Choroid plexus epithelial cell (primary cell): ENCODE measurements at regions not wholly inside any gene's neighbourhood (a gene's known extent, or its start where the extent isn't known, plus 50 kb on each side); places are given as distances from the start of the nearest gene placed in this dataset.

Experiments used
- DNase-seq: peaks from one replicate; pipeline ENCODE4 v3.0.0-alpha.2; 2010; ENCODE audit warnings: low read depth
- H3K4me3 ChIP-seq: 2 replicates; pipeline ENCODE4 v1.5.1; 2011; ENCODE audit warnings: low read depth, mild to moderate bottlenecking, control low read depth, low read length, moderate library complexity
- TF ChIP-seq, protein P1 (sequence below): conservative IDR thresholded peaks from 2 replicates; pipeline ENCODE4 v1.5.1; 2011; ENCODE audit warnings: low read depth, mild to moderate bottlenecking, control low read depth, inconsistent platforms, low read length, moderate library complexity

- DNase-seq: no peak
These were observed 86.2 kb downstream of the TSPAN8 start for GRCh38 chr12:71071536-71072097.

DNA sequence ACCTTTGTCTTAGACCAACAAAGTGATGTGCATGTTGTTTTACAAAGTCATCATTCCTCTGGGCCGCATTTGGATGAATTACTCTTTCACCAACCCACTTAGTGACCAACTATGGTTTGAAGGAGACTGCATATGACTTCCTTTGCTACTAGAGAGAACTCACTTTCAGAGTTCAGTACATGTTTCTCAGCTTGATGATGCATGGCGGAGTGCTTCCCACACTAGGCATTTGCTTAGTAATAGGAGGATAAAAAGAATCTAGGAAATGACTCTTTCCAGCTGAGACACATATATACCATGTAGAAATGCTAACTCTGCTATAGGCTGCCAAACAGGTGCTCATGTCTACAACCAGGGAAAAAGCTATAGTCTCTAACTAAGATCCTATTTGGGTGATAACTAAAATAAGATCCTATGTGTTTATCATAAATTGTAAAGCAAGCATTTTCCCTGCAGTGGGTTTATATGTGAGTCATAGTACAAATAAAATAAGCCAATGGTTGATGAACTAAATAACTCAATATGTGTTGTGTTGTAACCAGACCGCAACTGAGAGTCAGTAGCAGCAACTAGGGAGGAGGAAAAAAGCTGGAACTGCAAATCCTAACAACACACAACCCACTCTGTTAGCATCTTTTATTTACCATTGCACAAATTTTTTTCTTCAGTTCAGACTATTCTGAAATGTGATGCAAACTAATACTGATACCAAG lies 87.2 kb downstream of the TSPAN8 start:
- TF ChIP-seq, protein P1, sequence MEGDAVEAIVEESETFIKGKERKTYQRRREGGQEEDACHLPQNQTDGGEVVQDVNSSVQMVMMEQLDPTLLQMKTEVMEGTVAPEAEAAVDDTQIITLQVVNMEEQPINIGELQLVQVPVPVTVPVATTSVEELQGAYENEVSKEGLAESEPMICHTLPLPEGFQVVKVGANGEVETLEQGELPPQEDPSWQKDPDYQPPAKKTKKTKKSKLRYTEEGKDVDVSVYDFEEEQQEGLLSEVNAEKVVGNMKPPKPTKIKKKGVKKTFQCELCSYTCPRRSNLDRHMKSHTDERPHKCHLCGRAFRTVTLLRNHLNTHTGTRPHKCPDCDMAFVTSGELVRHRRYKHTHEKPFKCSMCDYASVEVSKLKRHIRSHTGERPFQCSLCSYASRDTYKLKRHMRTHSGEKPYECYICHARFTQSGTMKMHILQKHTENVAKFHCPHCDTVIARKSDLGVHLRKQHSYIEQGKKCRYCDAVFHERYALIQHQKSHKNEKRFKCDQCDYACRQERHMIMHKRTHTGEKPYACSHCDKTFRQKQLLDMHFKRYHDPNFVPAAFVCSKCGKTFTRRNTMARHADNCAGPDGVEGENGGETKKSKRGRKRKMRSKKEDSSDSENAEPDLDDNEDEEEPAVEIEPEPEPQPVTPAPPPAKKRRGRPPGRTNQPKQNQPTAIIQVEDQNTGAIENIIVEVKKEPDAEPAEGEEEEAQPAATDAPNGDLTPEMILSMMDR: no peak
- DNase-seq: no peak
- no peak overlapping the region for H3K4me3 ChIP-seq

More at GRCh38 chr12:71071536-71072097, 86.2 kb downstream of the TSPAN8 start:
- no peak overlapping the region for H3K4me3 ChIP-seq
- TF ChIP-seq, protein P1: no peak

GRCh38 chr12:71069311-71069710 lies 88.5 kb downstream of the TSPAN8 start:
- H3K4me3 ChIP-seq: no peak overlapping the region
- DNase-seq: no peak

DNA sequence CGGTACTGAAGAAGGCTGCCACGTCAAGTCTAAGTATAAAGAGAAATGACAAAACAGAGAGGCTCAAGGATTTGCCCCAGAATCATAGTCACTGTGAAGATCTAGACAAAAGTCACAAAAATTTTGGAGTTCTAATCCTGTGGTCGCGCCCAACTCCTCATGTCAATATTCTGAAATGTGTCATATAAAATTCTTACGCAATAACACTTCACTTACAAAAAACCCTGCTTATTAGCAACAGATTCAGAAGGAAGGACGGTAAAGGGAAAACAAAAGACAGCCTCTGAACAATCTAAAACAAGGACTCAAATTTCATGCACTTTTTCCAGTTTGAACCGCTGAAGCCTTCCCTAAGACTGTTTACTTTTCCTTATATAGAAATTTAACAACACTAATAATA lies 94.7 kb downstream of the TSPAN8 start:
- TF ChIP-seq, protein P1: no peak
- DNase-seq: no peak
- no peak overlapping the region for H3K4me3 ChIP-seq

More at GRCh38 chr12:71069311-71069710, 88.5 kb downstream of the TSPAN8 start:
- TF ChIP-seq, protein P1: no peak

GRCh38 chr12:71061451-71061850 lies 96.3 kb downstream of the TSPAN8 start:
- H3K4me3 ChIP-seq: no peak overlapping the region
- TF ChIP-seq, protein P1: no peak
- DNase-seq: no peak

DNA sequence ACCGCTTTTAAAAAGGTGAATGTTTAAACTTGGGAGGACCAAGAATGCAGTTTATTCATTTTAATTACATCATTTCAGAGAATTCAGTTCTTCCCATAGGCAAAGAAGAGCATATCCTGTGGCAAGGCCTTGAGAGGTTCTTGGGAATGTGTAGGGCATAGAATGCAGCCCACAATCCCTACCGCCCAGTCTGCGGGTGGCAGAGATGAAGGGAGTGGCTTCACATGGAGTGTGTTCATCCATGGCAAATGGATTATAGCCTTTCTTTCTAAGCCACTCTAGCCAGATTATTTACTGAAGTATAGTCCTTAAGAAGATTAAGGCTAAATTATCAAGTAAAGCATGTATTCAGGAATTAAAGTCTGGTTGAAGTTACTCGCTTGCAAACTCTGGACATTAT lies 97.4 kb downstream of the TSPAN8 start:
- TF ChIP-seq, protein P1: no peak

GRCh38 chr12:71057330-71057729 lies 100.5 kb downstream of the TSPAN8 start:
- no peak overlapping the region for H3K4me3 ChIP-seq
- peak; percentile 46 for DNase-seq
- TF ChIP-seq, protein P1: no peak

More for the DNA sequence above, 97.4 kb downstream of the TSPAN8 start:
- DNase-seq: no peak
- no peak overlapping the region for H3K4me3 ChIP-seq
